Activated CD4-positive, alpha-beta T cell treated with anti-CD3 and anti-CD28 coated beads, Interleukin-2, Interleukin-6, amounts not matched to agents 100 ng/mL and 50 ng/mL, durations not matched to agents 16 hours and 8 hours (primary cell): ENCODE measurements at regions not wholly inside any gene's neighbourhood (a gene's known extent, or its start where the extent isn't known, plus 50 kb on each side); places are given as distances from the start of the nearest gene placed in this dataset.
"Not testable (repeated sequence)": the region's sequence is repeated elsewhere in the genome, so short reads cannot be mapped to it uniquely, and the experiment has no call there.

Experiments used
- DNase-seq: peaks from one replicate; pipeline ENCODE4 v3.0.0-alpha.2; 2020

- DNase-seq = no peak
Observed at GRCh38 chr9:2523591-2523990, 98.0 kb upstream of the VLDLR start.

- no peak for DNase-seq
Observed at GRCh38 chr9:2524601-2525000, 97.0 kb upstream of the VLDLR start.

DNA sequence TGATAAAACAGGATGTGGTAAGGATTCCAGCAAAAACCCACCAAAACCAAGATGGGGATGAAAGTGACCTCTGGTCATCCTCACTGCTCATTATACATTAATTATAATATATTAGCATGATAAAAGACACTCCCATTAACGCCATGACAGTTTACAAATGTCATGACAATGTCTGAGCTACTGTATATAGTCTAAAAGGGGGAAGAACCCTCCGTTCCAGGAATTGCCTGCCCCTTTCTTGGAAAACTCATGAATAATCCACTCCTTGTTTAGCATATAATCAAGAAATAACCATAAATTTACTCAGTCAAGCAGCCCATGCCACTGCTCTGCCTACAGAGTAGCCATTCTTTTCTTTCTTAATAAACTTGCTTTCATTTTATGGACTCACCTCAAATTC lies 96.4 kb upstream of the VLDLR start:
- DNase-seq = no peak

GRCh38 chr9:2526071-2526828 lies 95.3 kb upstream of the VLDLR start:
- no peak for DNase-seq

DNA sequence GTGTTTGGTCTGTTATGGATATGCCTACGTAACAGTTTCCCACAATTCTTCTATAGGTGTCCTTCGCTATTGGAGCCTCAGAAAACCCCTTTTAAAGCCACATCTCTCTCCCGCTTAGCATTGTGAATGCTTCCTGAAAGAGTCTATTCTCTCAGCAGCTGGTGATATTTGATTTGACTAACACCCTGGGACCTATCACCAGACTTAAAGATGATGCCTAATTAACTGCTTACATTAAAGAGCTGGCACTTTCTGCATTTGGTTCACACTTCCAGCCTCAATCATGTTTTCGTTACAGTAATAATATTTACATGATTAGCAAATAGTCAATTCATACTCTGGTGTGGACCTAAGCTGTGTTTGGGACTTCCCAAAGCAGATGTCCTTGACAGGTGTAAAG lies 90.1 kb upstream of the VLDLR start:
- no peak for DNase-seq

GRCh38 chr9:2536511-2536910 lies 85.1 kb upstream of the VLDLR start:
- DNase-seq = no peak

GRCh38 chr9:2545881-2546490 lies 75.6 kb upstream of the VLDLR start:
- no peak for DNase-seq

DNA sequence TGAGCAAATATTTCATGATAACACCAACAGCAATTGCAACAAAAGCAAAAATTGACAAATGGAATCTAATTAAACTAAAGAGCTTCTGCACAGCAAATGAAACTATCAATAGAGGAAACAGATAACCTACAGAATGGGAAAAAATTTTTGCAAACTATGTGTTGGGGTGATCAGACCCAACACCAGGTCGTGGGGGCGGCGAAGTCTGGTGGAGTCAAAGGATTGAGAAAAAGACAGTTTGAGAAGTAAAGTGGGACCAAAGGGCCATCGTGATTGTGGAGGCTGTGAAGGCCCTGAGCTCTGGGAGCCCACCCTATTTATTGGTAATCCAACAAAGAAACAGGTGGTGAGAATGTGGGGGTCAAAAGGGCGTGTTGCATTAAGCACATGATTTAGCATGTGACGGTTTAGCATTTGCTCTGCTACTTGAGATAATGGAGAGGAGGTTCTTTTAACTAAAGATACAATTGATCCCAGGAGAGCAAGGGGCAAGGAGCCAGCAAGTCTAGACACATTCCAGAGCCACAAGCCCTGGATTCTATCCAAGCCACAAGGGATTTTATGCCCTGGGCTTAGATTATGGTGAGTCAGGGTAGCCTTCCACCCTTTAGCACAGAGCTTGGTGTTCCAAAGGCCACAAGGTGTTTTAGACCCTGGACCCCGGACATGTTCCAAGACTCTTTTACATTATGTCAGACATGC lies 65.5 kb upstream of the VLDLR start:
- not testable (repeated sequence) for DNase-seq

DNA sequence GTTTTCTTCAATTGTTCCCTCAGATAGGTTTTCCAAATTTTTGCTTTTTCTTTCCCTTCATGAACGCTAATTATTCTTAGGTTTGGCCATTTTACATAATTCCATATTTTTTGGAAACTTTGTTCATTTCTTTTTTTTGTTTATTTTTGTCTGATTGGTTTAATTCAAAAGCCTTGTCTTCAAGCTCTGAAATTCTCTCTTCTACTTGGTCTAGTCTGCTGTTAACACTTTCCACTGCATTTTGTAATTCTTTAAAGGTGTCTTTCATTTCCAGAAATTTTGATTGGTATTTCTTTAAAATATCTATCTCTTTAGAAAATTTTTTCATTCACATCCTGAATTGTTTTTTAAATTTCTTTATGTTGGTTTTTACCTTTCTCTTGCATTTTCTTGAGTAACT lies 63.9 kb upstream of the VLDLR start:
- no peak for DNase-seq

- no peak for DNase-seq
Observed at GRCh38 chr9:2559192-2560152, 62.1 kb upstream of the VLDLR start.

DNA sequence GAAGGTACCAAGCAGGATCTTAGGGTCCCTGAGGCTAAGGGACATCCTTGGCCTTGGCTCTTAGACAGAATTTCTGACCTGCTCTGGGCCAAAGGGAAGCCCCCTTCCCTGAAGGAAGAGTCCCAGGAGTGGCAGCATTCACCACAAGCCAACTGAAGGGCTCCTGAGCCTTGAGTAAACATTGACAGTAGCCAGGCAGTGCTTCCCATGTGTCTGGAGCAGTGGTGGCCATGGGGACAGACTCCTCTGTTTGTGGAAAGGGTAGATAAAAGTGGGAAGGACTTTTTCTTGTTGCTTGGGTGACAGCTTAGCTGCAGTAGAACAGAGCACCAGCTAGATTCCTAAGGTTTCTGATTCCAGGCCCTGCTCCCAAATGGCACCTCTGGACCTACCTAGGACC lies 61.4 kb upstream of the VLDLR start:
- no peak for DNase-seq

DNA sequence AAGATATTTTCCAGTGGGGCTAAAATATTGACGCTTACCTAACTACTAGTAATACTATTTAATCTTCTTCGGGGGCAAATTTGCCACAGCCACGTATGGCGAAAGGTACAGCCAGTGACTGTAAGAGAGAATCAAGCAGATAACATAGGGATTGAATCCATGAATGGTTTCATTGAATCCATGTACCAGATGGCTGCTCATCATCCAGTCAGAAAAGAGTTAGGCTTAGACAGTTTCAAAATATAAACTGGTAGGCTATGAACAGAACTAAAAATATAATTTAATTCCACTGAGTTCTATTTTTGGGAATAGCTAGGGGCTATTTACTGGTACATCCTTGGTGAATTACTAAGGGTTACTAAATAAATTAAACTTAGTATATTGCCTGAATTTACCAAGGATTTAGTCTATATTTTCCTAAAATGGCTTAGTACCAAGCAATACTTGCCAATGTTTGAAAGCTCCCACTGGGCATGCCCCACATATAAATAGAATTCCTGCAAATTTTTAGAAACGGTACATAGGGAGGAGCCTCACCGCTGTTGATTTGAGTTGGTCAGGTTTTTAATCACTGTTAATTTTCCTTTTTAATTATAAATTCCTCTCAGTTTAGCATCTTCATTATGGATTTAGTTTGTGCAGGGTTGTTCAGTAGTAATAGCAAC lies 55.8 kb upstream of the VLDLR start:
- no peak for DNase-seq

DNA sequence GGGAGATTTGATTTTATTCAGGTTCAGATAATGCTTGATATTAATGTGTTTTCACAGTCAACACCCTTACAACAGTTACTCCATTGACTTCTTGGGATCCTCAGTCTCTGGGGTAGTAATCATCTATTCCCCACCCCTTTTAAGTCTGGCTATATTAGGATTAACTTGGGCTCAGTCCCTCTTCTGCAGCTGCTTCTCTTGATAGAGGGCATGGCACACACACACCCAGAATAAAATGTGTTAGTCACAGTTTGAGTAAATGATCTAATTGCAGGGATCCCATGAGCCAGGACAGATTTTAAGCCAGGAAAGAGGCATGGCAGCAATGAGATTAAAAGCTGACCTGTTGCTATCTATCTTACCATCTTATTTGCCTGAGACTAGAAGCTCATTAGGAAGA lies 53.7 kb upstream of the VLDLR start:
- DNase-seq = no peak

- no peak for DNase-seq
Observed at GRCh38 chr9:2568689-2569088, 52.9 kb upstream of the VLDLR start.

DNA sequence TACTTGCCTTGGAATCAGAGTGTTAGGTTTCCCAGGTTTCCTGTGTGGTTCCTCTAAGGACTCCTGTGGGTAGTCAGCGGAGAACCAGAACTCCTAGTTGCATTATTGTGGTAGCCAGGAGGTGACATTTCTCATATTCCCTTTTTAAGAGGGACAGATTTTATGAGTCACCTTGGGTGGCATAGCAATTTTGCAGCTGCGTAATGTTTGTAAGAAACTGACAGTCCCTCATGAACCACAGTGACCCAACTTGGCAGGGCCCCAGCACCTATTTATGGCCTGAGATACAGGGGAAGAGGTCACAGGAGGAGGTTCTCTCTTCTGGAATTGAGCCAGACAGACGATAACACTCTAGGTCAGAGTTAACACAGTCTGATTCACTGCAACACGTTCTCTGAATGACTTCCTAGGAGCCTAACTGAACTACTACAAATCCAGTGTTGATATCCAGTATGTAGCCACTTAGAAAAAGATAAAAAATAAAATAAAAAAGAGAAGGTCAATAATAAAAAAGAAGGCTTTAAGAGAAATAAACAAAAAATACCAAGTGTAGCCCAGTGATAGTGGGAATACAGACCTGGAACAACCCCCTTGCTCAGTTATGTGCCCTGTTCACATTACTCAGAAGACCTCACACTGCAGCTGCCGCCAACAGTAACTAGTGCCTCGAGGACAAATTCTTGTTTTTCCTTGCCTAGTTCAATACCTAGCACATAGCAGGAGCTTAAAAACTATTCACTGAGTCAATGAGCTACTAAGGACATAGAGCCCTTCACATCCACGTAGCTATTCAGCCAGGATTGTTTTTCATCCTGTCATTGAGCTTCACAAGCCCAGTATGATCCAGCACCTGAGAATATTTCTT lies 50.7 kb upstream of the VLDLR start:
- peak; percentile 41 for DNase-seq
